RWPE2 (cell line): ENCODE measurements at regions not wholly inside any gene's neighbourhood (a gene's known extent, or its start where the extent isn't known, plus 50 kb on each side); places are given as distances from the start of the nearest gene placed in this dataset.
A peak's percentile ranks its signal among the peaks of the same experiment; 100 is the strongest.
"Not testable (repeated sequence)": the region's sequence is repeated elsewhere in the genome, so short reads cannot be mapped to it uniquely, and the experiment has no call there.

ENCODE experiments used
- ATAC-seq: fragments of 200-7000 bp; cut with Tn5 transposase; 3 replicates; pipeline ENCODE4 v1.9.1; 2021; ENCODE audit warnings: low read depth
- DNase-seq: peaks from one replicate; pipeline ENCODE4 v3.0.0-alpha.2; 2020; ENCODE audit warnings: low spot score
- H3K27ac ChIP-seq: fragments of 450-650 bp; 2 replicates; pipeline ENCODE4 v1.5.1; 2017; ENCODE audit warnings: mild to moderate bottlenecking; ENCODE audit not compliant: poor library complexity, severe bottlenecking
- H3K27me3 ChIP-seq: fragments of 250-450 bp; sonication (Bioruptor Pico); 2 replicates; pipeline ENCODE4 v1.5.1; 2021; ENCODE audit warnings: mild to moderate bottlenecking, moderate library complexity; ENCODE audit not compliant: insufficient read depth, poor library complexity, severe bottlenecking
- H3K36me3 ChIP-seq: fragments of 250-450 bp; sonication (Bioruptor Pico); 2 replicates; pipeline ENCODE4 v1.5.1; 2020; ENCODE audit warnings: low read depth, mild to moderate bottlenecking, moderate library complexity
- H3K4me1 ChIP-seq: fragments of 250-450 bp; sonication (Bioruptor Pico); 2 replicates; pipeline ENCODE4 v1.5.1; 2021; ENCODE audit warnings: mild to moderate bottlenecking, moderate library complexity; ENCODE audit not compliant: insufficient read depth, poor library complexity, severe bottlenecking
- H3K4me3 ChIP-seq: fragments of 250-450 bp; sonication (Bioruptor Pico); 2 replicates; pipeline ENCODE4 v1.5.1; 2021; ENCODE audit warnings: mild to moderate bottlenecking, moderate library complexity; ENCODE audit not compliant: severe bottlenecking
- H3K9me3 ChIP-seq: fragments of 250-450 bp; sonication (Bioruptor Pico); 2 replicates; pipeline ENCODE4 v1.5.1; 2021; ENCODE audit warnings: mild to moderate bottlenecking, moderate library complexity; ENCODE audit not compliant: severe bottlenecking
- TF ChIP-seq, protein P1 (sequence below): fragments of 450-650 bp; IDR thresholded peaks from one replicate; pipeline ENCODE4 v1.5.1; 2017; ENCODE audit warnings: mild to moderate bottlenecking, moderate library complexity; ENCODE audit not compliant: poor library complexity, severe bottlenecking

- no peak overlapping the region for H3K4me3 ChIP-seq
- H3K9me3 ChIP-seq: no peaks in the 10 kb centered on the region
- ATAC-seq (no peak), DNase-seq (no peak)
- TF ChIP-seq, protein P1, sequence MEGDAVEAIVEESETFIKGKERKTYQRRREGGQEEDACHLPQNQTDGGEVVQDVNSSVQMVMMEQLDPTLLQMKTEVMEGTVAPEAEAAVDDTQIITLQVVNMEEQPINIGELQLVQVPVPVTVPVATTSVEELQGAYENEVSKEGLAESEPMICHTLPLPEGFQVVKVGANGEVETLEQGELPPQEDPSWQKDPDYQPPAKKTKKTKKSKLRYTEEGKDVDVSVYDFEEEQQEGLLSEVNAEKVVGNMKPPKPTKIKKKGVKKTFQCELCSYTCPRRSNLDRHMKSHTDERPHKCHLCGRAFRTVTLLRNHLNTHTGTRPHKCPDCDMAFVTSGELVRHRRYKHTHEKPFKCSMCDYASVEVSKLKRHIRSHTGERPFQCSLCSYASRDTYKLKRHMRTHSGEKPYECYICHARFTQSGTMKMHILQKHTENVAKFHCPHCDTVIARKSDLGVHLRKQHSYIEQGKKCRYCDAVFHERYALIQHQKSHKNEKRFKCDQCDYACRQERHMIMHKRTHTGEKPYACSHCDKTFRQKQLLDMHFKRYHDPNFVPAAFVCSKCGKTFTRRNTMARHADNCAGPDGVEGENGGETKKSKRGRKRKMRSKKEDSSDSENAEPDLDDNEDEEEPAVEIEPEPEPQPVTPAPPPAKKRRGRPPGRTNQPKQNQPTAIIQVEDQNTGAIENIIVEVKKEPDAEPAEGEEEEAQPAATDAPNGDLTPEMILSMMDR: no peak
- peaks cover 15% of the 10 kb centered on the region for H3K4me1 ChIP-seq
- no peaks in the 10 kb centered on the region for H3K36me3 ChIP-seq
- H3K27me3 ChIP-seq: no peaks in the 10 kb centered on the region
- H3K27ac ChIP-seq: no peak overlapping the region
Observed at GRCh38 chr3:170804078-170804477, 65.9 kb downstream of the RPL22L1 start.

- H3K4me1 ChIP-seq: peaks cover 8% of the 10 kb centered on the region
- no peaks in the 10 kb centered on the region for H3K9me3 ChIP-seq
- H3K27ac ChIP-seq: no peak overlapping the region
- TF ChIP-seq, protein P1: no peak
- ATAC-seq (peak; percentile 84), DNase-seq (no peak)
- no peak overlapping the region for H3K4me3 ChIP-seq
- H3K36me3 ChIP-seq: no peaks in the 10 kb centered on the region
- no peaks in the 10 kb centered on the region for H3K27me3 ChIP-seq
Observed at GRCh38 chr3:170802164-170803151, 67.5 kb downstream of the RPL22L1 start.

DNA sequence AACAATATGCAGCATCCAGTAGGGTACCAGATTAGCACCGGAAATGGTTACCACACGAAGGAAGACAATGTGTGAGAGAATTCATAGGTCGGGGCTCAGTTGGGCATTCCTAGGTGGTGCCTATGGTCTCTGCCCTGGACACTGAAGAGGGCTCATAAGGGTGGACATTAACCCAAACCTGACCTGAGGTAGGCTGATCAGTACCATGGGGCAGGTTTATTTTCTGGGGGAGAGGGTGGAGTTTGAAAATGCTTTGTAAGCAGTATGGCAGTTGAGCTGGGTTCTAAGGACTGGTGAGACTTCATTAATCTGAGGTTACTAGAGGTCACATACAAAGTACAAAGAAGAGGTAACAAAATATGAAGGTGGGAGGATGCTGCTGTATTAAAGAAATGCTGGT is 68.4 kb downstream of the RPL22L1 start:
- Histone ChIP-seq H3K4me3 (no peak overlapping the region), H3K9me3 (no peaks in the 10 kb centered on the region), H3K27me3 (no peaks in the 10 kb centered on the region), H3K4me1 (peaks cover 8% of the 10 kb centered on the region), H3K27ac (no peak overlapping the region), H3K36me3 (no peaks in the 10 kb centered on the region)
- DNase-seq (no peak), ATAC-seq (no peak)
- TF ChIP-seq, protein P1: no peak

GRCh38 chr3:170800275-170800674 is 69.7 kb downstream of the RPL22L1 start:
- not testable (repeated sequence) for ATAC-seq, H3K4me1 ChIP-seq, H3K27ac ChIP-seq, H3K27me3 ChIP-seq, H3K9me3 ChIP-seq, H3K4me3 ChIP-seq, DNase-seq, H3K36me3 ChIP-seq

DNA sequence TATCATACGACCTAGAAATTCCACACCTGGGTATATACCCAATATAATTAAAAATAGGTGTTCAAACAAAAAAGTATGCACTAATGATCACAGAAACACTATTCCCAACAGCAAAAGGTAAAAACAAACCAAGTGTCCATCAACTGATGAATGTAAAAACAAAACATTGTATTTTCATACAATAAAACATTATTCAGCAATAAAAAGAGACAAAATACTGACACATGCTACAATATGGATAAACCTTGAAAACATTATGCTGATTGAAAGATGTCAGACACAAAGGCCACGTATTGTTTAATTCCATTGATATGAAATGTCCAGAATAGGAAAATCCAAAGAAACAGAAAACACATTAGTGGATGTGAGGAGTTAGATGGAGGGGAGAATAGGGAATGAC is 71.0 kb downstream of the RPL22L1 start:
- H3K9me3 ChIP-seq: no peaks in the 10 kb centered on the region
- ATAC-seq (no peak), DNase-seq (no peak)
- H3K36me3 ChIP-seq: no peaks in the 10 kb centered on the region
- no peak overlapping the region for H3K27ac ChIP-seq
- peaks cover 8% of the 10 kb centered on the region for H3K4me1 ChIP-seq
- H3K4me3 ChIP-seq: no peak overlapping the region
- TF ChIP-seq, protein P1: no peak
- no peaks in the 10 kb centered on the region for H3K27me3 ChIP-seq
